Body of pancreas (tissue), 4 donors: ENCODE measurements at regions not wholly inside any gene's neighbourhood (a gene's known extent, or its start where the extent isn't known, plus 50 kb on each side); places are given as distances from the start of the nearest gene placed in this dataset.

Experiments
- CTCF ChIP-seq, 7 experiments: fragments of 450-650 bp in 4 of 7; fragments of 200-600 bp in 3 of 7; sonication (generic) in 3 of 7; IDR thresholded peaks; one replicate each; pipeline ENCODE4 v1.5.1; 2016 to 2019; ENCODE audit warnings: antibody characterized with exemption in 7 of 7
- POLR2A ChIP-seq, 3 donors: fragments of 450-650 bp; IDR thresholded peaks; one replicate each; pipeline ENCODE4 v1.6.1; 2016; ENCODE audit warnings: antibody characterized with exemption in 3 of 3, mild to moderate bottlenecking in 2 of 3

DNA sequence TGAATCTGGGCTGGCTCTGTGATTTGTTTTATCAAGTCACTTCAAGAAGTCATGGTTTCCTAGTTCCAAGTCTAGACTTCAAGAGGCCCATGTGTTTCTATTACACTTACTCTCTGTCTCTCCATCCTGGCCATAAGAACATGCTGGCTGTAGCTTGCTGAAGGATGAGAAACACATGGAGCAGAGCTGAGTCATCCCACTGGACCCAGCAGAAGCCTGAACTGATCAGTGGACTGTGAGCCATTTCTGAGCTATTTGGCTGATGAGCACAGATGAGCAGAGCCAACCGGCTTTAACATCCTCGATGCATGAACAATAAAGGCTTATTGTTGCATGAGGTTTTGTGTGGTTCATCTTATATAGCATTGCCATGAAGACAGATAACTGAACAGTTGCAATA is 290.6 kb upstream of the BOD1L1 start:
- TF ChIP-seq CTCF (IDR thresholded peaks at IDR 0.05) = no peak
- TF ChIP-seq POLR2A (IDR thresholded peaks at IDR 0.05) = no peak
